C1 segment of cervical spinal cord (tissue), 14 donors: ENCODE measurements at regions not wholly inside any gene's neighbourhood (a gene's known extent, or its start where the extent isn't known, plus 50 kb on each side); places are given as distances from the start of the nearest gene placed in this dataset.

Experiments
- DNase-seq, 14 donors: peaks; one replicate each; lab custom pipeline; 2025; lab: John Stamatoyannopoulos, UW

DNA sequence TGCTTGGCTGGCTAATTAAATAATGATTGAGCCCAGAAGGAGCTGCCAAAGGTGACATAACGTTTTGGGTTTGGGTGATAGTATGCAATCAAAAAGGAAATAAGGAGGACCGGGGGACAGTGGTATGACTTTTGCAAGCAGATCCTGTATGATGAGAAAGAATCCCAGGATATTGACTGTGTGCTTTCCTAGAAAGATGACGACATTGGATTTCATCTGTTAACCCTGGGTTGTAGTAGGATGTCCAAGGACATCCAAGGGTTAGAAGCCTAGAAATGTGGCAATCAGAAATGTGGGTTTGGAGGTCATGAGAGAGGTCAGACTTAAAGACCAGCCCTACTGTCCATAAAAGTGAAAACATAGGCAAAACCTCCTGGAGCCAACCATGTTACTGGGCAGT is 50.3 kb upstream of the HMHB1 start:
- no peak for DNase-seq

DNA sequence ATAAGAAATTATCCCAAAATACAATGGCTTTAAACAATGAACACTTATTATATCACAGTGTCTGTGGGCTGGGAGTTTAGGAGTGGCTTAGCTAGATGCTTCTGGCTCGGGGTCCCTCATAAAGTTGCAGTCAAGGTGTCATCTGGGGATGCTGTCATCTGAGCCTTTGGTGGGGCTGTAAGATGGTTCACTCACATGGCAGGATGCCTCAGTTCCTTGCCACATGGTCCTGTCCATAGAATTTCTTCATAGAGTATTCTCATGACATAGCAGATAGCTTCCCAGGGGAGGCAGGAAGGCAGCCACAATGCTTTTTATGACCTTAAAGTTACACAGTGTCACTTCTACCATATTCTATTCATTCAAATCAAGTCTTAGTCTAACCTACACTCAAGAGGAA is 51.2 kb upstream of the HMHB1 start:
- DNase-seq, result no peak

DNA sequence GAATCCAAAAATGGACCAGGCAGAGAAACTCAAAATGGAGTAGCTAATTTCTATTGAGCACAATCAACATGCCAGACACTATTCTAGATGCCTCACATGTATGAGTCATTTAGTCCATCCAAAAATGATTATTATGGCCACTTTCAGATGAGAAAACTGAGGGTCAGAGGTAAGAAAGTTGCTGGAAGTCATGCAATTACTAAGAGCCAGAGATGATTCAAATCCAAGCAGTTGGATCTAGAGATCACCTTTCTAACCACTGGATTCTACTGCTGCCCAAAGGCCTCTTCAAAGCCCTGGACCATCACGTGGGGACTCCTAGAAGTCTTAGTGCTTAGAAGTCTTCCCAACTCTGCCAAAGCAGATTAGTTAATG is 51.8 kb upstream of the HMHB1 start:
- no peak for DNase-seq

DNA sequence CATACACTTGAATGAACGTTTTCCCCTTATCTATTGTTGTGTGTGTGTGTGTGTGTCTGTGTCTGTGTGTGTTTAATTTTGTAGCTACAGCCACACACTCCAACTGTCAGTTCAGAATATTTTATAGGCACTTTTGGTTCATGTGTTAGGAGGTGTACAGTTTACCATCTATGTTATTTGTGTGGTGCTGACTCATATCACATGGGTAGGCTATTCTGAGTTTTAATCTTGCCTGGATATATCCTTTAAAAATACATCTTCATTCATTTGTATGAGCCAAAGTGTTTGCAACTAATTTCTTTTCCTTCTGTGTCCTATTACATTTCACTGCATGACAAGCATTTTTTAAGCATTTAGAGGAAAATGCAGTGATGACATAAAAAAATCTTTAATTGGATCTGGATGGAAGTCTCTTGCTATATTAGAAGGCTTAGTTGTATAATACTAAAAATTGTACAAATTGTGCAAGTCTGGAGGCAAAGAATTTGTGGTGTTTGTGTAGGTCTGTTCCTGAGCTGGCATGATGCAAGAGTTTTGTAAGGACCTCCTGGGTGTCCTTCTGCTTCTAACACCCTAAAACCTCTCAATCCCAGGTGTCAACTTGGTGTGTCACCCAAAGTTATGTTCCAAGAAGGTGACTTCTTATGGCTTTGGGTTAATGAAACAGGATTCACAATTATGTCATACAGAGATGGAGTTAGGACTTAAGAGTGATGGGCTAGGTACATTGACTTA is 52.4 kb upstream of the HMHB1 start:
- DNase-seq, result no peak

DNA sequence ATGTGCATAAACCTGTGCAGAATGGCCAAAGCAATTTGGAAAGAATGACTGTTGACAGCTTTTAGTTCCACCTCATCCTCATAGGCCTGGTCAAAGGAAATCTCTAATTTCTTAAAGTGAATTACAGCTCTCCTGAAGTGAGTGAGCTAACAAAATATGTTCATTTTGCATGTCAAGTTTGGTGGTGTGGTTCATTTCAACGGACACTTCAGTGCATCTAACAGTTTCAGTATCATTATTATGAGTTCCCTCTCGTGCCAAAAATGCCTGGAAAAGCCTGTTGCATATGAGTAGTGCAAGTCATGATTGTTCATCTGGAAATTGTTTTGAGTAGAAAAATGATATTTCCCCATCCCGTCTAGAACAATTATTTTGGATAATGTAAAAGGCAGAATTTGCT is 53.2 kb upstream of the HMHB1 start:
- no peak for DNase-seq

DNA sequence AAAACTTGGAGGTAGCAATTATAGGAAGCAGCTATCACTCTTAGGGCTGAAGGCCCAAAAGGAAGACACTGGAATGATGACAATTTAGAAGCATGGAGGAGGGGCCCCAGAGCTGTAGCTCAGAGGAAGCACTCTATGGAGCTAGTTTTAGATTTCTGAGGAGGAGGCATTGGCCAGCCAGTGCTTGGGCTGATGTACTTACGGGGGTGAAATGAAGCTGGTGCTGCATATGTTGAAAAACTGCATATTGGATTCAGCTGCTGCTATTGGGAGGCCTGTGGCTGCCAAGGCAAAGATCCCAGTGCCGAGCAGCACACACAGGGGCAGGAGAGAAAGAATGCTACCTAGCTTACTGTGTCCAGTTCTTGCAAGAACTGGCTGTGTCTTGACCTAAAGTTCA is 53.9 kb upstream of the HMHB1 start:
- no peak for DNase-seq

DNA sequence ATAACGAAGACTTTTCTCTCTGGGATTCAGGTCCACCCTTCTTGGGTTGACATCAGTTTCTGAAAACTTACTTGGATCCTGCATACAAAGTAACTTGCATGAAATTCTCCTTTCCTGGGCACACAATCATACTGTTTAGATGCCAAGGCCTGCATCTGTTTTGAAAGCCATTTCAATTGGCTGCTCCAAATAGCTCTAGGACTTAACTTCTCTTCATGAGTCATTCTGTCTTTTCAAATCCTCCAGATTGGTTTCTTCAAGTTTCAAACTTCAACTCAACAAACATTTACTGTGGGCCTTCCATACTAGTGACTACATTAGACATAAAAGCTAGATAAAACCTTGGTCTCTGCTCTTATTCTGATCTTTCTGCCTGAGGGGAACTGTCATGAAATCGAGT is 54.8 kb upstream of the HMHB1 start:
- DNase-seq, result no peak

DNA sequence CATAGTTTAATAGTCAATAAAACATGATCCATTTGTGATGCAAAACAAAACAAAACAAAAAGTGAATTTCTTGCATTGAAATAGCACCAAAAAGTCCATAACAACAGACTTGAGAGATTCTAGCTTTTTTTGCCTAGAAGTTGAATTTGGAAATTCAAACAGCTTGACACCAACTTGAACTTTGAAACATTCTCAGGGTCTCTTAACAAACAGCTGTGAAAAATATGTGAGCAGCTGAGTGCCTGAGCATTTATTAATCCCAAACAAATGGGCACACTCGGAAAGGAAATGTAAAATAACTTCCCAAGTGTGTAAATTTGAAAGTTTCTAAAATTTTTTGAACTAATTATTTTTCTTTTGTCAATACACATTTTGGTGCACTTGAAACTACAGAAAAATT is 56.0 kb upstream of the HMHB1 start:
- DNase-seq, result no peak

DNA sequence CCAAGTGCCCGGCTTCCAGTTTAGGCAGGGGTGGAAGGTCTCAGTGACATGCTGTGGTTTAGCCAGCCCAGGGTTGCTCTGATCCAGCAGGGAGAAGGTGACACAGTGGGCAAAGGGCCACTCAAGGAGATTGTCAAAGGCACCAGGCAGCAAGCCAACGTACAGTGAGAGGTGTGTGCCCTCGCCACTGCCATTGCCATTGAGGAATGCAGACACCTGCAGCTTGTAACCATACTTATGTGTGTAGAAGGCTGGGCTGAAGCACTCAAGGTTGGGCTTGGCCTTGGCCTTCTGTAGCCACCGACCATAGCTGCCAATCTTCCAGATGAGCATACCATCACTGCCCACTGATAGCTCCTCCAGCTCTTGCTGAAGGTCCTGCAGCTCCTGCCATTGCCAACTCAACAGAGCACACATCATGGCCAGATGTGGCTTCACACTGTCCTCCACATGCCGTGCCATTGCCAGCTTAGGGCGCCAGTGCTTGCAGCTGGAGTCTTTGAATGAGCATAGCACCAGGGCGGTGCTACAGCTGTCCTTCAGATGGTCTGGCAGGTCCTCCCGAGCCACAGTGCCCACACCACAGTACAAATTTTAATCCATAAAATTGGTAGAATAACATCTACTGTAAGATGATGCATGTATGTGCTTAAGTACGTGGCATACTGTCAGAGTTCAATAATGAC is 59.7 kb upstream of the HMHB1 start:
- no peak for DNase-seq

DNA sequence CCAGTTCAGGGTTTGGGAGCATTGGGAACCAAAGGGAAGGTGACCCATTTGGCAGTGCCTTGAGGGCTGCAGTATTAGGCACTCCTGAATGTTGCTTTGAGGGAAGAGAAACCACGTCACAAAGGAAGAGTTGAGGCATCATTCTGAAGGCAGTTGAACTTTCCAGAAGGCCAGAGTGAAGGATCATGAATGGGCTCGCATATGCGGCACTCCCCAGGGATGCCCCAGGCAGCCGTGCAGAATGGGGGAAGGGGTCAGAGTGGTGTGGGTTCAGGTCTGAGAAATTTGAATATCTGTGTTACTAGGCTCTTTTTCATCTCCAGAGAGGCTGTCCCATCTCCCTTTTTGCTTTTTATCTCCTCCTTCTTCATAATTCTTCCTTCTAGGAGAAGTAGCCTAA is 60.6 kb upstream of the HMHB1 start:
- no peak for DNase-seq

DNA sequence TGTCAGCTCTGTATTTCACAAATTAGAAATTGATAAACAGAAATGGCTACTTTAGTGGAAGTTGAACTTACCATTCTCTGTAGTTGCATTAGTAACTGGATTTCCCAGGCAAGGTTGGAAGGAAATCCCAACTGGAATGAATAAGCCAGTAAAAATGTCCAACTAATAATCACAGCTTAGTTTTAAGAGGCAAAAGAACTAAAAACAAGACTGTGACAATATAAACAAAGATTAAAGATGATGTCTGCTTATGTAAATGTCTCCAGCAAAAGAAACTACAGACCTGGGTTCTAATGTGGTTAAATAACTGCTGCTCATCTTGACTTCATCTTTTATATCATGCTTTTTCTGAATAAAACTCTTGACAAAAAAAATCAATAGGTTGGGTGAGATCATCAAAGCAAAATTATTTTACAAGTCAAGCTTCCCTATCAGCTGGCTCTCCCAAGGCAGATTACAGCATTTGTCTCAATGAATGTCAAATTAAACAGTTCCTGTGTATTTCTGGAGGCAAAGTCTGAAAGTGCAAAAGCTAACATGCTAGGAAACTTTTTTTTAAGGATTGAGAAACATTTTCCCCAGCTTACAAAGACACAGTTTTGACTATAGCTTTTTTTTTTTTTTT is 62.3 kb upstream of the HMHB1 start:
- no peak for DNase-seq

DNA sequence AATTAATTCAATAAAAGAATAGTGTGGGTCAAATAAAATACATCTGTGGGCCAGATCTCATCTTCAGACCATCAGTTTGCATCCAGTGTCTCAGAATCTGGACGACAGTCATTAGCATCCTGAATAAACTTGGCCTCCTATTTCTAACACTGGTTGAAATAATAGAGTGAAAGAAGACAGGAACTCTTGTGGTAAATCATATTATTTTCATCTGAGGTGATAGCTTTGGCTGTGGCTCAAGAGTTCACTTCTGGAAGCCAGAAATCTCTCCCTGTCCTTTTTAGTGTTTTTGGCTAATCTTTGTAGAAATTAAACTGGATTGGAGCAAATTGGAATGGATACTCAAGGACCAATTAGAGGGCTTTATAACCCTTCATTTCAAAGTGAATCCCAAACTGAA is 63.4 kb upstream of the HMHB1 start:
- DNase-seq, result no peak

DNA sequence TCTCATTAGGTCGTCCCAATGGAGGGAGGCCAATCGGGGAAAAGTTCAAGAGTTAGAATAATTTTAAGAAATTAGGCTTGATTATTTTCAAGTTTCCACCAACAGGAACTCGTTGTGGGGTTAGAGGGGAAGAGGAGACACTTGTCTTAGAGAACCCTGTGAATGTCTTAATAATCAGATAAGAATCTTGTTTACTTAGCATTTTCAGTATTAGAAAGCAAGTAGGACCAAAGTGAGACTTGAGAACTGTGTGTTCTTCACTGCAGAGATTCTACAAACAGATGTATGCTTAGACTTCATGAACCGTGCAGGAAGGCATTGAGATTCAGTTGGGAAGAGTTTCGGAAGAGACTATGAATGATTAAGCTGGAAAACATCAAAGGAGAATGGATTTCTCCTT is 69.0 kb upstream of the HMHB1 start:
- no peak for DNase-seq

DNA sequence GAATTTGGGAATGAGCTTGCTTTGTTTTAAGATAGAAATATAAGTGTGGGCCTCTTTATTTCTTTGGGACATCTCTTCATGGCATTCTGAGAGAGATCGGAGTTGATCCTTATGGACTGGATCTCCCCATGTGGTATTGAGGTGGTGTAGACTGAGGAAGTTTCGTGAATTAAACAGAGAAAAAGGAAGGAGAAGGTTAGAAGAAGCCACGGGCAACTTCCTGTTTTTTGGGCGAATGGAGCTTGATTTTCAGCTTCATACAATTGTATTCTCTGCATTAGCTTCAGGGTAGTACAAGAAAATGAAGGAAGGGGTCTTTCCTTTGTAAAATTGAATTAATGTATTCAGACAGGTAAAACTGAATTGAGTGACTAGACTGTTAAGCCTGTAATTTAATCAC is 70.5 kb upstream of the HMHB1 start:
- no peak for DNase-seq

DNA sequence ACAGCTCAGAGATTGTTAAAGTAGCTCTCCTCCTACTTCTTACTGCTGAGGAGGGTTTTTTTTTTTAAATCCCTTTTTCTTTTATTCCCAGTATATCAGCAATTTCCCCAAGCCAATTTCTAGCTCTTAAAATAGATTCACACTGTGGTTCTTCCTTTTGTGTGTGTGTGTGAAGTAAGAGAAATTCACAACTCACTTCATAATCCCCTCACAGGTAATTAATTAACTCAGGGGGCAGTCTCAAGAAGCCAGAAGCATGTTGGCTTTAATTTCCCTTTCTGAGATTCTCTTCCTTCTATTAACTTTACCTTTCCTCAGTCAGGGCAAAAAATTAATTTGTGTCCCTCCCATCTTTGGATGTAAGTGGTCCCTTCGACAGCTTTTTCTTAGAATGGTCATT is 71.0 kb upstream of the HMHB1 start:
- DNase-seq, result no peak

DNA sequence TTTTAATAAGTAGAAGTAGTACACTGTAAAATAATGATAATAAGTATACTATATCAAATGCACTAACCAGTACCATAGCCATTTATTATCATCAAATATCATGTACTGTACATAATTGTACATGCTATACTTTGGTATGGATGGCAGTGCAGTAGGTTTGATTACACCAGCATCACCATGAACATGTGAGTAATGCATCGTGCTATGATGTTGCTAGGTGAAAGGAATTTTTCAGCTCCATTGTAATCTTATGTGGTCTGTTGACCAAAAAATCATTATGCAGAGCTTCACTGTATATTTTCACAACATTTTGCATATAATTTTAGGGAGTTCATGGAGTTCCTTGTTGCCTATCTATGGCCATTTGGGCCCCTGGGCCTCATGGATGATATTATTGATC is 72.2 kb upstream of the HMHB1 start:
- DNase-seq, result no peak

DNA sequence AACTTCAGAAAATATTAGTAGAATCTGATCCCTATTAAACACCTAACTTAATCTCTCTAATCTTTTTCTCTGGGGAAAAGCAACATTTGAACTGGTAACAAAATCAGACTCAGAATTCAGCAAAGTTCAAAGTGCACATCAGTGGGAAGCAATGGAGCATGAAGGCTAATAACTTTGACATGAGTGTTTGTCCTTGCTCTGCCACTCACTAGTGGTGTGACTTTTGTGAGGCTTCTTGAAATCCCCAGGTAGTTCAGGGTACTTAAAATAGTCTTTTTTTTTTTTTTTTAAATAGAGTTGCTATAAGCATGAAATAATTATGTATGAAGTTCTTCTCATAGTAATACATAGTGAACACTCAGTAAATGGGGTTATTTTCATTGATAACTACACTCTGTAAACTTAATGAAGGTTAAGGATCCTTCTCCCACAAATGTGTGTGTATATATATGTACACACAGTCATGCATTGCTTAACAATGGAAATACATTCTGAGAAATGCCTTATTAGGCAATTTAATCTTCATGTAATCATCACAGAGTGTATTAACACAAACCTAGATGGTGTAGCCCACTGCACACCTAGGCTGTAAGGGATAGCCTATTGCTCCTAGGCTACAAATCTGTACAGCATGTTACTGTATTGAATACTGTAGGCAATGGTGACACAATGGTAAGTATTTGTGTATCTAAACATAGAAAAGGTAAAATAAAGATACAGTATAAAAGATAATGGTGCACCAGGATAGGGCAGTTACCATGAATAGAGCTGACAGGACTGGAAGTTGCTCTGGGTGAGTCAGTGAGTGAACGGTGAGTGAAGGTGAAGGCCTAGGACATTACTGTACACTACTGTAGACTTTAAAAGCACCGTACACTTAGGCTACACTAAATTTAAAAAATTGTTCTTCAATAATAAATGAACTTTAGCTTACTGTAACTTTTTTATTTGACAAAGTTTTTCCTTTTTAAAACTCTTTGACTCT is 73.3 kb upstream of the HMHB1 start:
- DNase-seq, result no peak

DNA sequence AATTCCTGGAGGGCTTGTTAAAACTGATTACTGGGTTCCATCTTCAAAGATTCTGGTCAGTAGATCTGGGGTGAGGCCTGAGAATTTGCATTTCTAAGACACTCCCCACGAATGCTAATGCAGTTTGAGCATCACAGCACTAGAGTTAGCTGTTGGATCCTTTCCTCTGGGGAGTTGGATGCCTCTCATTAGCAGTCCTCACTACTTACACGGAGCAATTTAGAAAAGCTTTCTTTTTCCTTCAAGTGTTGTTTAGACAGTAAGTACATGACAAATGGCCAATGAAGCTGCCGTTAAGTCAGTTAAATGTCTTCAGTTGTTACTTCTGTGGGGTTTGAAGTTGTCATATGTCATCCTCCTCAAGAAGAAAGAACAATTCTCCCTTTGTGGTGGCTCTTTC is 74.9 kb upstream of the HMHB1 start:
- no peak for DNase-seq

DNA sequence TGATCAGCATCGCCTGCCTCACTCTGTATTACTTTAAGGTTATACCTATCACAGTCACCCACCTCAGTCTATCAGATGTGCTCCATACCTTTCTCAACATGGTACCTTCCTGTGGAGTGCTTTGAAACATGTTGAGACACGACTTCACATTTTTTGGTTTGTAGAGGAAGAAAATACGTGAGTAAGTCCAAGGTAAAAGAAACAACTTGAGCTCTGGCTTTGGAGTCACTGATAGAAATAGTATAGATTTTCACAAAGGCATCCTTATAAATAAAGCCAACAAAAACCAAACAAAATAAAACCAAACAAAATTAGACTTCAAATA is 77.5 kb upstream of the HMHB1 start:
- DNase-seq, result no peak

DNA sequence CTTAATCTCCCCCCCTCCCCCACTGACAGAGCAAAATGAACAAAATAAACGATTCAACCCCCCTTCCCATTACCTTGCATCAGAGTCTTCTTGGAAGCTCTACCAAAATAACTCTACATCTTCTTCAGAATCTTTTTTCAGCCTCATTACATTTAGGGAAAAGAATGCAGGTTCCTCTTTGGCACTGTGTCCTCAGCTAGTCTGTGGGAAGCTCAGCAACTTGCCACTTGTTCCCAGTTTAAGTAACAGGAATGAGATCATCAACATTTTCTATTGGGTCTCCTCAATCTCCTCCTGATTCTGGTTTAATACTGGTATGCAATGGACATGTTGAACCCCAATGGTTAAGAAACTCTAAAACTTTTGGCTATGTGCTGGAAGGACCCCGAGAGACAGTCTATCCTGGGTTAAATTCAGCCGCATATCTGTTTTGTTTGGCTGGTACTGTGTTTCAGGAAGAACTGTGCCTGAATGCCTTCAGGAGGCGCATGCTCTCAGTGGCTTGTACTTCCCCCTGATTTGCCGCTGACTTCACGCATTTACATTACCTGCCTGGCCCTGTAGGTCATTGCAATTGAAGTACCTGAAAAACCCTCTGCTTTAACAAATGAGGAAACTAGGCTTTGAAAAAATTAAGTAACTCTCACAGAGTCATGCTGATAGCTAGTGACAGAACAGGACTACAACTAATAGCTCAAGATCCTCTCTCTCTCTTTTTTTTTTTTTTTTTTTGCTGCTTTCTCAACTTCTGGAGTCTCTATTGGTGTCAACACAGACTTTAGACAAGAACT is 78.1 kb upstream of the HMHB1 start:
- no peak for DNase-seq

DNA sequence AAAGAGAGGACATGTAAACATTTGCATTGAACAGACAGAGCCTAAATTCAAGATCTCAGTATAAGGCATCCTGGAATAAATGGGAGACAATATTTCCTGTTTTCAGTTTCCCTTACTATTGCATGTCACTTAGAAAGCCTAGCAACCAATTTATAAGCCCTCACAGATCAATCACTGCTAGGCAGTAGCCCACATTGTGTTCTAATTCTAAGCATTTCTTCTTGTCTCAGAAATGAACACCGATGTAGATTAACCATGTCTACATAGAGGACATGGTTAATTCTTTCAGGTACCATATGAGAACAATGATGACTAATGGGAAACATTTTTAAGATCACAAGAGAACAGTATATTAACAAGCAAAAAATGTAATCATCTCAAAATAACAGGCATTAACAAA is 79.6 kb upstream of the HMHB1 start:
- DNase-seq, result no peak
